ENCODE measurements at regions not wholly inside any gene's neighbourhood (a gene's known extent, or its start where the extent isn't known, plus 50 kb on each side); places are given as distances from the start of the nearest gene placed in this dataset.

- Mint-ChIP-seq H3K4me1 (no peaks in the 10 kb centered on the region), H3K9me3 (no peaks in the 10 kb centered on the region), H3K27ac (no peak overlapping the region), H3K4me3 (no peak overlapping the region), H3K36me3 (no peaks in the 10 kb centered on the region), H3K27me3 (ENCODE audit: low read depth) (no peaks in the 10 kb centered on the region)
- ATAC-seq (no peak), DNase-seq (ENCODE audit: low spot score) (no peak)
- ChIA-PET CTCF (no interaction called here), POLR2A (no interaction called here)
- TF ChIP-seq FOXK1 (CRISPR knock-in tag; IDR thresholded peaks at IDR 0.05): no peak
- no peak for TF ChIP-seq CTCF (IDR thresholded peaks at IDR 0.05)
- TF ChIP-seq JAZF1 (CRISPR knock-in tag; IDR thresholded peaks at IDR 0.05): no peak
- TF ChIP-seq ATF3 (CRISPR knock-in tag; conservative IDR thresholded peaks at IDR 0.05): no peak
- no peak for TF ChIP-seq PREB (CRISPR knock-in tag; IDR thresholded peaks at IDR 0.05; ENCODE audit: borderline replicate concordance)
- no peak for TF ChIP-seq RORB (CRISPR knock-in tag; IDR thresholded peaks at IDR 0.05)
- TF ChIP-seq NR3C1 (CRISPR knock-in tag; conservative IDR thresholded peaks at IDR 0.05; ENCODE audit: low read depth): no peak
- no peak for TF ChIP-seq MXD4 (CRISPR knock-in tag; IDR thresholded peaks at IDR 0.05; ENCODE audit: borderline replicate concordance)
Observed at GRCh38 chr2:194103941-194104659, 1552.9 kb upstream of the SLC39A10 start.

GRCh38 chr2:194102546-194102945, 1554.5 kb upstream of the SLC39A10 start:
- POLR2A ChIA-PET: no interaction called here
- H3K27me3 Mint-ChIP-seq (ENCODE audit: low read depth): no peaks in the 10 kb centered on the region

GRCh38 chr2:194100201-194100600, 1556.8 kb upstream of the SLC39A10 start:
- ChIA-PET POLR2A (no interaction called here), CTCF (no interaction called here)
- Mint-ChIP-seq H3K9me3 (peaks cover 3% of the 10 kb centered on the region; the same call in 1 of the 2 replicates), H3K4me3 (no peak overlapping the region), H3K4me1 (0 out of 2 replicates have a peak, but pooled peaks cover 3% of the 10 kb centered on the region), H3K36me3 (no peaks in the 10 kb centered on the region), H3K27me3 (ENCODE audit: low read depth) (no peaks in the 10 kb centered on the region), H3K27ac (no peak overlapping the region)
- no peak for DNase-seq (ENCODE audit: low spot score)
- ATAC-seq: no peak
- TF ChIP-seq ATF6 (CRISPR knock-in tag; IDR thresholded peaks at IDR 0.05) (no peak), ZNF532 (CRISPR knock-in tag; IDR thresholded peaks at IDR 0.05; ENCODE audit: borderline replicate concordance) (no peak), TCF7 (CRISPR knock-in tag; IDR thresholded peaks at IDR 0.05; ENCODE audit: low read depth) (no peak), ERG (CRISPR knock-in tag; IDR thresholded peaks at IDR 0.05) (no peak), GTF2I (CRISPR knock-in tag; conservative IDR thresholded peaks at IDR 0.05) (no peak), NFATC4 (CRISPR knock-in tag; IDR thresholded peaks at IDR 0.05) (no peak), SOX15 (CRISPR knock-in tag; IDR thresholded peaks at IDR 0.05) (no peak), GRHL2 (CRISPR knock-in tag; IDR thresholded peaks at IDR 0.05; ENCODE audit: insufficient replicate concordance, severe bottlenecking) (no peak)

More at GRCh38 chr2:194102546-194102945, 1554.5 kb upstream of the SLC39A10 start:
- no peaks in the 10 kb centered on the region for H3K36me3 Mint-ChIP-seq
- no peak for DNase-seq (ENCODE audit: low spot score)
- no peaks in the 10 kb centered on the region for H3K9me3 Mint-ChIP-seq
- CTCF ChIA-PET: no interaction called here
- H3K4me1 Mint-ChIP-seq: no peaks in the 10 kb centered on the region
- no peak for TF ChIP-seq EMX1 (CRISPR knock-in tag; IDR thresholded peaks at IDR 0.05)
- TF ChIP-seq ERG (CRISPR knock-in tag; IDR thresholded peaks at IDR 0.05): no peak
- TF ChIP-seq JUN (CRISPR knock-in tag; IDR thresholded peaks at IDR 0.05): no peak
- no peak for TF ChIP-seq ZNF671 (CRISPR knock-in tag; IDR thresholded peaks at IDR 0.05)
- no peak for ATAC-seq
- H3K27ac Mint-ChIP-seq: no peak overlapping the region
- no peak overlapping the region for H3K4me3 Mint-ChIP-seq

Data from WTC11 (cell line).